Skeletal muscle cell (primary cell): ENCODE measurements at regions not wholly inside any gene's neighbourhood (a gene's known extent, or its start where the extent isn't known, plus 50 kb on each side); places are given as distances from the start of the nearest gene placed in this dataset.

ENCODE experiments used
- DNase-seq: peaks from one replicate; pipeline ENCODE4 v3.0.0-alpha.2; 2010; ENCODE audit warnings: low read depth
- H3K4me3 ChIP-seq: 2 replicates; pipeline ENCODE4 v1.5.1; 2011; ENCODE audit warnings: low read depth, mild to moderate bottlenecking, control low read depth, low read length, moderate library complexity

GRCh38 chr18:57991552-57991951, 52.5 kb upstream of the NEDD4L start:
- DNase-seq: no peak
- H3K4me3 ChIP-seq: no peak overlapping the region

- no peak overlapping the region for H3K4me3 ChIP-seq
- no peak for DNase-seq
Measured at GRCh38 chr18:57989536-57989935, 54.5 kb upstream of the NEDD4L start.

GRCh38 chr18:57984490-57985115, 59.4 kb upstream of the NEDD4L start:
- no peak for DNase-seq
- H3K4me3 ChIP-seq: no peak overlapping the region

GRCh38 chr18:57983965-57984364, 60.1 kb upstream of the NEDD4L start:
- DNase-seq: no peak
- H3K4me3 ChIP-seq: no peak overlapping the region

- no peak for DNase-seq
- no peak overlapping the region for H3K4me3 ChIP-seq
Measured at GRCh38 chr18:57983472-57983871, 60.6 kb upstream of the NEDD4L start.

- no peak for DNase-seq
- H3K4me3 ChIP-seq: no peak overlapping the region
Measured at GRCh38 chr18:57982372-57983021, 61.5 kb upstream of the NEDD4L start.

- no peak for DNase-seq
- H3K4me3 ChIP-seq: no peak overlapping the region
Measured at GRCh38 chr18:57981308-57982028, 62.6 kb upstream of the NEDD4L start.

GRCh38 chr18:57980573-57981307, 63.3 kb upstream of the NEDD4L start:
- no peak for DNase-seq
- H3K4me3 ChIP-seq: no peak overlapping the region

- DNase-seq: no peak
- H3K4me3 ChIP-seq: no peak overlapping the region
Measured at GRCh38 chr18:57976230-57976773, 67.7 kb upstream of the NEDD4L start.

GRCh38 chr18:57975805-57976204, 68.2 kb upstream of the NEDD4L start:
- no peak for DNase-seq
- H3K4me3 ChIP-seq: no peak overlapping the region

GRCh38 chr18:57974585-57975265, 69.3 kb upstream of the NEDD4L start:
- no peak overlapping the region for H3K4me3 ChIP-seq
- no peak for DNase-seq

- DNase-seq: no peak
- H3K4me3 ChIP-seq: no peak overlapping the region
Measured at GRCh38 chr18:57973889-57974288, 70.1 kb upstream of the NEDD4L start.

- no peak overlapping the region for H3K4me3 ChIP-seq
- no peak for DNase-seq
Measured at GRCh38 chr18:57970356-57971095, 73.5 kb upstream of the NEDD4L start.

- H3K4me3 ChIP-seq: no peak overlapping the region
- no peak for DNase-seq
Measured at GRCh38 chr18:57969824-57970223, 74.2 kb upstream of the NEDD4L start.

- no peak overlapping the region for H3K4me3 ChIP-seq
- DNase-seq: no peak
Measured at GRCh38 chr18:57965246-57965645, 78.8 kb upstream of the NEDD4L start.

GRCh38 chr18:57961876-57962505, 82.0 kb upstream of the NEDD4L start:
- H3K4me3 ChIP-seq: no peak overlapping the region
- no peak for DNase-seq

GRCh38 chr18:57961411-57961810, 82.6 kb upstream of the NEDD4L start:
- H3K4me3 ChIP-seq: no peak overlapping the region
- no peak for DNase-seq

GRCh38 chr18:57959278-57959677, 84.7 kb upstream of the NEDD4L start:
- DNase-seq: no peak
- H3K4me3 ChIP-seq: no peak overlapping the region
